G401 (cell line): ENCODE measurements at regions not wholly inside any gene's neighbourhood (a gene's known extent, or its start where the extent isn't known, plus 50 kb on each side); places are given as distances from the start of the nearest gene placed in this dataset.
"Not testable (repeated sequence)": the region's sequence is repeated elsewhere in the genome, so short reads cannot be mapped to it uniquely, and the experiment has no call there.

Experiments
- DNase-seq: peaks from one replicate; pipeline ENCODE4 v3.0.0-alpha.2; 2015; ENCODE audit warnings: low spot score
- in situ Hi-C: cut with HindIII; loops from 2 replicates; pipeline ENCODE4 v1.10.0; 2016; ENCODE audit warnings: low sequenced_read_pairs, mixed read lengths

GRCh38 chr2:67600946-67601345, 203.8 kb downstream of the ETAA1 start:
- DNase-seq: no peak
- in situ Hi-C loops: no loop called here

GRCh38 chr2:67604360-67604759, 207.2 kb downstream of the ETAA1 start:
- DNase-seq: no peak
- in situ Hi-C loops: no loop called here

- in situ Hi-C loops: no loop called here
- DNase-seq: no peak
These were observed 215.5 kb downstream of the ETAA1 start for GRCh38 chr2:67612576-67613042.

- DNase-seq: no peak
- in situ Hi-C loops: no loop called here
These were observed 216.1 kb downstream of the ETAA1 start for GRCh38 chr2:67613227-67613626.

GRCh38 chr2:67614454-67614853, 217.3 kb downstream of the ETAA1 start:
- in situ Hi-C loops: no loop called here
- no peak for DNase-seq

- DNase-seq: no peak
- in situ Hi-C loops: no loop called here
These were observed 219.6 kb downstream of the ETAA1 start for GRCh38 chr2:67616749-67617148.

GRCh38 chr2:67619204-67619603, 222.1 kb downstream of the ETAA1 start:
- in situ Hi-C loops: no loop called here
- no peak for DNase-seq

- DNase-seq, in situ Hi-C loops: not testable (repeated sequence)
These were observed 226.6 kb downstream of the ETAA1 start for GRCh38 chr2:67623741-67624140.

- in situ Hi-C loops: no loop called here
- no peak for DNase-seq
These were observed 228.0 kb downstream of the ETAA1 start for GRCh38 chr2:67625178-67625577.

- in situ Hi-C loops: no loop called here
- DNase-seq: no peak
These were observed 228.8 kb downstream of the ETAA1 start for GRCh38 chr2:67625690-67626475.

GRCh38 chr2:67626656-67627055, 229.5 kb downstream of the ETAA1 start:
- no peak for DNase-seq
- in situ Hi-C loops: no loop called here

GRCh38 chr2:67627456-67628207, 230.5 kb downstream of the ETAA1 start:
- in situ Hi-C loops: no loop called here
- no peak for DNase-seq

- DNase-seq: no peak
- in situ Hi-C loops: no loop called here
These were observed 231.8 kb downstream of the ETAA1 start for GRCh38 chr2:67628892-67629291.

- in situ Hi-C loops: no loop called here
- no peak for DNase-seq
These were observed 234.3 kb downstream of the ETAA1 start for GRCh38 chr2:67631483-67631882.

- in situ Hi-C loops: no loop called here
- no peak for DNase-seq
These were observed 236.2 kb downstream of the ETAA1 start for GRCh38 chr2:67633212-67633856.

- in situ Hi-C loops: no loop called here
- DNase-seq: no peak
These were observed 241.0 kb downstream of the ETAA1 start for GRCh38 chr2:67638146-67638545.

GRCh38 chr2:67641312-67642045, 244.3 kb downstream of the ETAA1 start:
- in situ Hi-C loops: no loop called here
- no peak for DNase-seq

GRCh38 chr2:67642046-67642382, 244.9 kb downstream of the ETAA1 start:
- in situ Hi-C loops: no loop called here
- DNase-seq: peak; percentile 26

- no peak for DNase-seq
- in situ Hi-C loops: no loop called here
These were observed 245.8 kb downstream of the ETAA1 start for GRCh38 chr2:67642961-67643360.
